GM12872 (cell line): ENCODE measurements at regions not wholly inside any gene's neighbourhood (a gene's known extent, or its start where the extent isn't known, plus 50 kb on each side); places are given as distances from the start of the nearest gene placed in this dataset.

Experiments
- CTCF ChIP-seq: IDR thresholded peaks from 3 replicates; pipeline ENCODE4 v1.5.1; 2011; ENCODE audit warnings: low read depth, mild to moderate bottlenecking, low read length, moderate library complexity; ENCODE audit not compliant: insufficient read depth

- TF ChIP-seq CTCF, result no peak
Observed at GRCh38 chr3:159229116-159229680, 427.3 kb downstream of the MFSD1 start.

- no peak for TF ChIP-seq CTCF
Observed at GRCh38 chr3:159232966-159233365, 431.1 kb downstream of the MFSD1 start.

GRCh38 chr3:159233734-159234133, 431.9 kb downstream of the MFSD1 start:
- no peak for TF ChIP-seq CTCF

- TF ChIP-seq CTCF, result no peak
Observed at GRCh38 chr3:159234306-159234705, 432.5 kb downstream of the MFSD1 start.

- TF ChIP-seq CTCF, result no peak
Observed at GRCh38 chr3:159236321-159236720, 434.5 kb downstream of the MFSD1 start.

- TF ChIP-seq CTCF, result no peak
Observed at GRCh38 chr3:159237226-159237625, 435.4 kb downstream of the MFSD1 start.

- no peak for TF ChIP-seq CTCF
Observed at GRCh38 chr3:159238646-159239045, 436.8 kb downstream of the MFSD1 start.

GRCh38 chr3:159239059-159239458, 437.2 kb downstream of the MFSD1 start:
- TF ChIP-seq CTCF, result no peak
